H1 (cell line): ENCODE measurements at regions not wholly inside any gene's neighbourhood (a gene's known extent, or its start where the extent isn't known, plus 50 kb on each side); places are given as distances from the start of the nearest gene placed in this dataset.
A peak's percentile ranks its signal among the peaks of the same experiment; 100 is the strongest.

ENCODE experiments used
- CTCF ChIA-PET: fragments of 300-600 bp; sonication (Branson Sonifier 250); formaldehyde crosslinking; loops from one replicate; lab custom pipeline; 2021; ENCODE audit not compliant: partially characterized antibody; lab: Charles Lee
- POLR2A ChIA-PET: fragments of 300-600 bp; sonication (Branson Sonifier 250); formaldehyde crosslinking; loops from one replicate; lab custom pipeline; 2021; ENCODE audit warnings: inconsistent platforms; ENCODE audit not compliant: partially characterized antibody; lab: Charles Lee
- DNase-seq, 2 experiments: peaks; one replicate each; pipeline versions ENCODE4 v3.0.0 to v3.0.0-alpha.2; 2010 to 2022; ENCODE audit warnings: low spot score in 2 of 2, low read depth in 1 of 2, mixed read lengths in 1 of 2
- FAIRE-seq: peaks from 2 replicates; lab custom pipeline; 2011; peaks lifted over from hg19 to GRCh38; lab: Jason Lieb, UNC
- H2AFZ ChIP-seq: 2 replicates; pipeline ENCODE4 v1.8.1; 2012; ENCODE audit warnings: low read length, inconsistent platforms
- H2AK5ac ChIP-seq: 2 replicates; pipeline ENCODE4 v1.6.1; 2013; ENCODE audit warnings: low read depth, low read length
- H2BK120ac ChIP-seq: replicated peaks from 2 replicates; pipeline ENCODE3; 2013; ENCODE audit warnings: low read depth, low read length, inconsistent platforms
- H2BK12ac ChIP-seq: 2 replicates; pipeline ENCODE4 v1.6.1; 2013; ENCODE audit warnings: low read depth, low read length
- H2BK15ac ChIP-seq: 2 replicates; pipeline ENCODE4 v1.6.1; 2013; ENCODE audit warnings: low read length
- H2BK20ac ChIP-seq: 2 replicates; pipeline ENCODE4 v1.6.1; 2013; ENCODE audit warnings: low read length
- H2BK5ac ChIP-seq: 2 replicates; pipeline ENCODE4 v1.6.1; 2013; ENCODE audit warnings: low read depth, low read length
- H3K14ac ChIP-seq: 2 replicates; pipeline ENCODE4 v1.6.1; 2013; ENCODE audit warnings: inconsistent platforms; ENCODE audit not compliant: insufficient read length
- H3K18ac ChIP-seq: 2 replicates; pipeline ENCODE4 v1.6.1; 2013; ENCODE audit warnings: low read length; ENCODE audit errors: extremely low read depth
- H3K23ac ChIP-seq: 2 replicates; pipeline ENCODE4 v1.6.1; 2013; ENCODE audit warnings: inconsistent platforms; ENCODE audit not compliant: insufficient read length
- H3K23me2 ChIP-seq: 2 replicates; pipeline ENCODE4 v1.6.1; 2013; ENCODE audit warnings: low read depth, low read length
- H3K27ac ChIP-seq: 2 replicates; pipeline ENCODE4 v1.6.1; 2011; ENCODE audit warnings: low read depth, low read length, inconsistent platforms
- H3K27me3 ChIP-seq, 4 experiments: replicated peaks in 1 of 4; 1 replicate in 1 of 4; 2 replicates in 3 of 4; pipeline versions ENCODE4 v1.6.1 to v1.8.1; 2011 to 2013; ENCODE audit warnings: low read length in 3 of 4, mild to moderate bottlenecking in 3 of 4, inconsistent platforms in 2 of 4, mixed read lengths in 2 of 4, moderate library complexity in 1 of 4; ENCODE audit not compliant: control insufficient read depth in 3 of 4, insufficient read depth in 3 of 4; ENCODE audit errors: extremely low read depth in 1 of 4
- H3K36me3 ChIP-seq, 4 experiments: 2 replicates each; pipeline versions ENCODE4 v1.6.1 to v1.8.1; 2011 to 2013; ENCODE audit warnings: mild to moderate bottlenecking in 4 of 4, low read length in 3 of 4, moderate library complexity in 2 of 4, control low read depth in 1 of 4, inconsistent platforms in 1 of 4; ENCODE audit not compliant: insufficient read depth in 4 of 4, control insufficient read depth in 2 of 4
- H3K4ac ChIP-seq: replicated peaks from 2 replicates; pipeline ENCODE3; 2013; ENCODE audit warnings: low read length, low read depth, mixed read lengths, inconsistent platforms; ENCODE audit not compliant: insufficient read length
- H3K4me1 ChIP-seq, 4 experiments: replicated peaks in 1 of 4; 1 replicate in 1 of 4; 2 replicates in 3 of 4; pipeline versions ENCODE4 v1.6.1 to v1.8.1; 2011 to 2013; ENCODE audit warnings: low read length in 3 of 4, inconsistent platforms in 2 of 4, mixed read lengths in 1 of 4; ENCODE audit not compliant: insufficient read depth in 4 of 4, control insufficient read depth in 3 of 4
- H3K4me2 ChIP-seq, 2 experiments: 2 replicates each; pipeline versions ENCODE4 v1.6.1 to v1.8.1; 2011 to 2013; ENCODE audit warnings: low read depth in 2 of 2, low read length in 2 of 2, control low read depth in 1 of 2, inconsistent platforms in 1 of 2, mild to moderate bottlenecking in 1 of 2; ENCODE audit not compliant: insufficient read depth in 1 of 2
- H3K4me3 ChIP-seq, 4 experiments: fragments of 200-600, 300-600 bp in 1 of 4; sonication (generic), shearing (Covaris generic), sonication (Bioruptor Twin) in 1 of 4; 2 replicates each; pipeline versions ENCODE4 v1.5.1 to v1.8.1; 2011 to 2016; ENCODE audit warnings: low read length in 4 of 4, low read depth in 3 of 4, control low read depth in 2 of 4, inconsistent platforms in 2 of 4, mild to moderate bottlenecking in 2 of 4, mixed read lengths in 1 of 4, moderate library complexity in 1 of 4; ENCODE audit not compliant: insufficient read depth in 2 of 4; ENCODE audit errors: extremely low read depth in 1 of 4
- H3K56ac ChIP-seq: replicated peaks from 2 replicates; pipeline ENCODE3; 2013; ENCODE audit warnings: low read depth, mild to moderate bottlenecking, mixed read lengths, low read length, inconsistent platforms; ENCODE audit not compliant: insufficient read length
- H3K79me1 ChIP-seq: 2 replicates; pipeline ENCODE4 v1.6.1; 2013; ENCODE audit warnings: low read depth, low read length, control low read depth
- H3K79me2 ChIP-seq, 2 experiments: 2 replicates each; pipeline versions ENCODE4 v1.6.1 to v1.8.1; 2012 to 2013; ENCODE audit warnings: low read length in 2 of 2, mild to moderate bottlenecking in 2 of 2, inconsistent platforms in 1 of 2; ENCODE audit not compliant: insufficient read depth in 2 of 2, control insufficient read depth in 1 of 2
- H3K9ac ChIP-seq, 4 experiments: replicated peaks in 1 of 4; 1 replicate in 1 of 4; 2 replicates in 3 of 4; pipeline versions ENCODE4 v1.6.1 to v1.8.1; 2011 to 2013; ENCODE audit warnings: low read depth in 3 of 4, low read length in 3 of 4, control low read depth in 2 of 4, mild to moderate bottlenecking in 2 of 4, moderate library complexity in 2 of 4, inconsistent platforms in 1 of 4; ENCODE audit errors: extremely low read depth in 1 of 4
- H3K9me3 ChIP-seq, 2 experiments: 2 replicates each; pipeline versions ENCODE4 v1.6.1 to v1.8.1; 2012 to 2013; ENCODE audit warnings: mild to moderate bottlenecking in 2 of 2, moderate library complexity in 2 of 2, control low read depth in 1 of 2, inconsistent platforms in 1 of 2, low read depth in 1 of 2, low read length in 1 of 2, mixed read lengths in 1 of 2; ENCODE audit not compliant: insufficient read depth in 2 of 2
- H4K20me1 ChIP-seq, 2 experiments: replicated peaks in 1 of 2; 2 replicates each; pipeline versions ENCODE3 to v1.8.1; 2011 to 2013; ENCODE audit warnings: inconsistent platforms in 2 of 2, low read length in 2 of 2, mild to moderate bottlenecking in 1 of 2; ENCODE audit not compliant: insufficient read depth in 2 of 2, control insufficient read depth in 1 of 2
- H4K5ac ChIP-seq: 2 replicates; pipeline ENCODE4 v1.6.1; 2013; ENCODE audit warnings: low read length, low read depth, mixed read lengths, inconsistent platforms; ENCODE audit not compliant: insufficient read length
- H4K8ac ChIP-seq: 2 replicates; pipeline ENCODE4 v1.8.0; 2013; ENCODE audit warnings: mild to moderate bottlenecking, moderate library complexity, low read length, inconsistent platforms; ENCODE audit not compliant: insufficient read depth; ENCODE audit errors: extremely low read depth
- H4K91ac ChIP-seq: replicated peaks from 2 replicates; pipeline ENCODE3; 2013; ENCODE audit warnings: low read length, mixed read lengths, inconsistent platforms; ENCODE audit not compliant: insufficient read length
- CTCF ChIP-seq, 3 experiments: IDR thresholded peaks; 1 replicate in 2 of 3; 2 replicates in 1 of 3; pipeline versions ENCODE4 v1.5.1 to v1.6.1; 2011; ENCODE audit warnings: low read length in 3 of 3, mild to moderate bottlenecking in 3 of 3, inconsistent platforms in 2 of 3, low read depth in 1 of 3, moderate library complexity in 1 of 3; ENCODE audit not compliant: insufficient read depth in 1 of 3; ENCODE audit errors: control extremely low read depth in 1 of 3
- EZH2 ChIP-seq: fragments of 200-600 bp; sonication (generic); IDR thresholded peaks from 2 replicates; pipeline ENCODE4 v1.7.1; 2012; ENCODE audit warnings: low read depth, mild to moderate bottlenecking, moderate library complexity, low read length, inconsistent platforms; ENCODE audit not compliant: severe bottlenecking
- RAD21 ChIP-seq, 2 experiments: IDR thresholded peaks in 1 of 2; conservative IDR thresholded peaks in 1 of 2; 2 replicates each; pipeline ENCODE4 v1.6.1; 2011; ENCODE audit warnings: low read depth in 2 of 2, low read length in 2 of 2, improper control_type of control experiment in 1 of 2, inconsistent platforms in 1 of 2, mild to moderate bottlenecking in 1 of 2, moderate library complexity in 1 of 2
- WGBS, 2 experiments: shearing (Covaris generic) in 1 of 2; methylation state at CpG; one replicate each; pipeline versions ENCODE4 v1.1.6 to v1.1.7; 2013 to 2015; ENCODE audit warnings: low lambda C conversion rate in 2 of 2, mixed read lengths in 2 of 2, inconsistent platforms in 1 of 2, low coverage in 1 of 2, missing lambda C conversion rate in 1 of 2; ENCODE audit not compliant: insufficient replicate concordance in 2 of 2, insufficient coverage in 1 of 2, insufficient read length in 1 of 2; ENCODE audit errors: extremely low coverage in 1 of 2, missing lambda C conversion rate in 1 of 2; 5-methylcytosine and 5-hydroxymethylcytosine counted together

- DNase-seq (no peak), FAIRE-seq (no peak)
- H3K9ac ChIP-seq: no peak overlapping the region
- no peak overlapping the region for H3K18ac ChIP-seq
- H2BK20ac ChIP-seq: no peak overlapping the region
- no peak overlapping the region for H3K27ac ChIP-seq
- H3K56ac ChIP-seq: no peak overlapping the region
- no peak overlapping the region for H3K4ac ChIP-seq
- CTCF ChIA-PET: no interaction called here
- no peak for TF ChIP-seq EZH2
- TF ChIP-seq CTCF (IDR thresholded peaks at IDR 0.05; ENCODE audit: control extremely low read depth in 1 of 3, insufficient read depth in 1 of 3, low read depth in 1 of 3, low read length in 3 of 3): peak in 2 of 3 experiments; percentile 4 to 19; a peak in 2 of 4 replicates
- peak in 1 of 2 experiments; percentile 30; a peak in 2 of 4 replicates for TF ChIP-seq RAD21 (IDR thresholded peaks at IDR 0.05 in 1 of 2, conservative IDR thresholded peaks at IDR 0.05 in 1 of 2; ENCODE audit: low read depth in 2 of 2, low read length in 2 of 2)
- no peak overlapping the region for H2AFZ ChIP-seq
- no peaks in the 10 kb centered on the region for H3K36me3 ChIP-seq
- no peak overlapping the region for H3K4me2 ChIP-seq
- H3K79me2 ChIP-seq: no peaks in the 10 kb centered on the region
- no peak overlapping the region for H3K23ac ChIP-seq
- H2BK12ac ChIP-seq: no peak overlapping the region
- no peak overlapping the region for H2BK120ac ChIP-seq
- H4K5ac ChIP-seq: no peak overlapping the region
- WGBS, 2 experiments: 92% methylated on average over 4 of the region's 4 CpGs; no CpG with 5 or more reads in 1 of the 2 experiments
- H3K79me1 ChIP-seq: no peaks in the 10 kb centered on the region
- H4K8ac ChIP-seq: no peak overlapping the region
- no peak overlapping the region for H2BK5ac ChIP-seq
- no peaks in the 10 kb centered on the region for H3K27me3 ChIP-seq
- H3K4me3 ChIP-seq: no peak overlapping the region
- POLR2A ChIA-PET: no interaction called here
- H2AK5ac ChIP-seq: no peak overlapping the region
- H2BK15ac ChIP-seq: no peak overlapping the region
- peaks cover 17% of the 10 kb centered on the region in 2 experiments; a peak in 3 of 4 replicates for H3K9me3 ChIP-seq
- H3K4me1 ChIP-seq: no peaks in the 10 kb centered on the region
- no peaks in the 10 kb centered on the region for H3K23me2 ChIP-seq
- peak overlapping the region; percentile 61 for H4K91ac ChIP-seq
- no peaks in the 10 kb centered on the region for H4K20me1 ChIP-seq
- no peak overlapping the region for H3K14ac ChIP-seq
Measured at GRCh38 chr10:6843481-6843881, 263.4 kb upstream of the PRKCQ start.
